G401.6 (cell line): ENCODE measurements at regions not wholly inside any gene's neighbourhood (a gene's known extent, or its start where the extent isn't known, plus 50 kb on each side); places are given as distances from the start of the nearest gene placed in this dataset.
"Not testable (repeated sequence)": the region's sequence is repeated elsewhere in the genome, so short reads cannot be mapped to it uniquely, and the experiment has no call there.

Experiments
- FAIRE-seq: peaks from 2 replicates; lab custom pipeline; 2012; peaks lifted over from hg19 to GRCh38; lab: Jason Lieb, UNC

DNA sequence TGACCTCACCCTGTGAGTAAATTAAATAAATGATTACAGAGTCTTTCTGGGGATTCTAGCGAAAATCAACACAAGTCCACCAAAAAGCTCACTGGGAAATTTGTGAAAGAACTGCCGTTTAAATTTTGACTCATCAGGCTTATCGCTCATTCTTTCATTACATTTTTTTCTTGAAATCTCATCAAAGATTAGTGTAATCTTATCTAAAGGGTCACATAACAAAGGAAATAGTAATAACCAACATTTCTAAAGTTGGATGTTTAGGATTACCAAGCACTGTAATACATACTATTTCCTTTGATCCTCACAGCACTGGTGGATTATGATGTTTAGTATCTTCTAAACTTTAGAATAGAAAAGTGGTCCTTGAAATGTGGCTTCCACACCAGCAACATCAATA lies 111.1 kb upstream of the CBLB start:
- no peak for FAIRE-seq

DNA sequence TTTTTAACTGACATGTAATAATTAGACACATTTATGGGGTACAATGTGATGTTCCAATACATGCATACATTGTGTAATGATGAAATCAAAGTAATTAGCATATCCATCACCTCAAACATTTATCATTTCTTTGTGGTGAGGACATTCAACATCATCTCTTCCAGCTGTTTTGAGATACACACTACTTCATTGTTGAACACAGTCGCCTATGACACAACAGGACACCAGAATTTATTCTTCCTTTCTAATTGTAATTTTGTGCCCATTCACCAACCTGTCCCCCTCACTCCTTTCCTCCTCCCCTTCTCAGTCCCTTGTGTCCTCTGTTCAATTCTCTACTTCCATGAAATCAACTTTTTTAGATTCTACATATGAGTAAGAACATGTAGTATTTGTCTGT lies 113.4 kb upstream of the CBLB start:
- FAIRE-seq = no peak

DNA sequence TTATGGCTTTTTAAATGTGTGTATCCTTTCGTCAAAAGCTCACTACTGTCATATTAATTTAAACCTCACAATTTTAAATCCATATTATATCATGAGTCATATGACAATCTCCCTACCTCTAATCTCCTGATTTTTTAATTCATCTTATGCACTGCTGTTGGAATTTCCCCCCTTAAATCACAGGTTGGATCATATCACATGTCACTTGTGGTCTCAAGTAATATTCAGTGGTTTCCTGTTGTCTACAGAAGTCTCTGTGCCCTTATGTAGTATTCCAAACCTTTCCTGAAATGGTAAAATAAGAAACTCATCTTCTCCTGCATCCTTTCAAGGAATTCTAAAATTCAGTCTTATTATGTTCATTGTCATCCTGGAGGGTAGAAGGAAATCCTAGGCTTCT lies 116.0 kb upstream of the CBLB start:
- FAIRE-seq = no peak

DNA sequence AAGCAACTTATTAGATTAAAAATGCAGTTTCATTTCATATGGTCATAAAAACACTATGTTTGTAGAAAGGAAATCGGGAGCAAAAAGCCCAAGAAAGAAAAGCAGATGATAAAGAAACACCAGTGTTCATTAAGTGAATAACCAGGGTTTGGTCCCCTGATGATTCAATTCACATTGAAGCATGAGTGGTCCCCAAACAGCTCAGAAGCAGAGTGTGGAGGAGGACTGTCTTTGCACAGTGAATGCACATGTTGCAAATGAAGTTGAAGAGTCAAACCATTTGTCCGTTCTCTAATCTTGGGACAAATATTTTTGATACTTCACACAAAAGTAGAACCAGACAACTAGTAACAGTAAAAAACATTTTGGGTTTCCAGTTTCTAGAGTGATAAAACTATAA lies 117.5 kb upstream of the CBLB start:
- FAIRE-seq = not testable (repeated sequence)

DNA sequence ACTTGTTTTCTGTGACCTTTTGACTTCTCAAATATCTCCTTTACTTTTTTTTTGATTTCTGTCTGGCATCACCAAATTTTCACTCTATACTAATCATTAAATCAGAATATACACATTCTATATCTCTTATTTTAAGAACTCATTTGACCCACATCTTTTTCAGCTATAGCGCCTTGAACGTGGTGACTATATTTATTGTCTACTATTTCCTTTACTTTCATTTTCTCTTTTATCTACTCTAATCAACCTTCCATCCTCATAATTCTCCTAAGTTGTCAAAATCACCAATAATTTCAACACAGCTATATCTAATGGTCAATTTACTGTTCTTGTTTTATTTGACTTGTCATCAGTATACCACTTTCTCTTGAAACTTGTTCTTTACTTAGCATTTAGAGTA lies 119.0 kb upstream of the CBLB start:
- FAIRE-seq = no peak

DNA sequence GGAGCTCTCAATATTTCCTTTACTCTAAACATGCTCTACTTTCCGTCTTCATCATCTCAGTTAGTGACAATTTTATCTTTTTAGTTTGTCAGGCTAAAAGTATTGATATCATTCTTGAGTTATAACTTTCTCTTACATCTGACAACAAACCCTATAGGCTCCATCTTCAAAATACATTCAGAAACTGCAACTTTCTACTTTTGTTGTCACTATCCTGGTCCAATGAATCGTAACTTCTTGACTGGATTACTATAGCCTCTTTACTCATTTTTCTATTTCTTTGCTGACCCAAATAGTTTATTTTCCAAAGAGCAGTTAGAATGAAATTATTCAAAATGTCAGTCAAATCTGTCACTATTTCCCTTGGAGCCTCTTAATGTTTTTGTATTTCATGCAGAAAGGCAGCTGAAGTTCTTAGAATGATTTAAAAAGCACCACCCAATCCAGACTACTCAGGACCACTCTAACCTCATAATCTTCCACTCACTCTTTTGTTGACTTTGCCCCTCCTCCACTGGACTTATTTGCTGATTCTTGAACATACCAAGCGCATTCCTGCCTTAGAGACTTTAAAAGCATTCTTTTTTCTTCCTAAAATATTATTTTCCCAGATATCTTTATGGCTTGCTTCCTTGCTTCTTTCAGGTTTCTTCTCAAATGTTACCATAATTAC lies 119.9 kb upstream of the CBLB start:
- no peak for FAIRE-seq

DNA sequence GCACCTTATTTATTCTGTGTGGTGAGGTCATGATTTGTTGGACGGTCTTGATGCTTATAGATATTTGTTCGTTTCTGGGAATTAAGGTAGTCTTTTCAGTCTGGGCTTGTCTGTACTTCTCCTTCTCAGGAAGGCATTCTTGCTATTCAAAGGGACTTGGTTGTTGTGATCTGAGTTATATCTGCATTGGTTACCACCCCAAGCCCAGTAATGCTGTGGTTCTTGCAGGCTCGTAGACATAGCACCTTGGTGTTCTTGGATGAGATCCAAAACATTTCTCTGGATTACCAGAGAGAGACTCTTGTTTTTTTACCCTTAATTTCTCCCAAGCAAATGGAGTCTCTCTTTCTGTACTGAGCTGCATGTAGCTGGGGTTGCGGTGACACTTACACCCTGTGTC lies 128.0 kb upstream of the CBLB start:
- FAIRE-seq = no peak

DNA sequence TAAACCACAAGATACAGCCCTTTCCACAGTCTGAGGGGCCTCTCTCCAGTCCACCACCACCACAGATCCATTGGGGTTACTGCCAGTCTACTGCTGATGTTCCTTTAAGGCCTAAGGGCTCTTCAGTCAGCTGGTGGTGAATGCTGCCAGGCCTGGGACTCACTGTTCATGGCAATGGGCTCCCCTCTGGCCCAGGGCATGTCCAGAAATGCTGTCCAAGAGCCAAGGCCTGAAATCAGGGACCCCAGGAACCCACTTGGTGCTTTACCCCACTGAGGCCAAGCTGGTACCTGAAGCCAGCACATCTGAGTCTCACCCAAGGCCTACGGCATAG lies 128.6 kb upstream of the CBLB start:
- FAIRE-seq = no peak

DNA sequence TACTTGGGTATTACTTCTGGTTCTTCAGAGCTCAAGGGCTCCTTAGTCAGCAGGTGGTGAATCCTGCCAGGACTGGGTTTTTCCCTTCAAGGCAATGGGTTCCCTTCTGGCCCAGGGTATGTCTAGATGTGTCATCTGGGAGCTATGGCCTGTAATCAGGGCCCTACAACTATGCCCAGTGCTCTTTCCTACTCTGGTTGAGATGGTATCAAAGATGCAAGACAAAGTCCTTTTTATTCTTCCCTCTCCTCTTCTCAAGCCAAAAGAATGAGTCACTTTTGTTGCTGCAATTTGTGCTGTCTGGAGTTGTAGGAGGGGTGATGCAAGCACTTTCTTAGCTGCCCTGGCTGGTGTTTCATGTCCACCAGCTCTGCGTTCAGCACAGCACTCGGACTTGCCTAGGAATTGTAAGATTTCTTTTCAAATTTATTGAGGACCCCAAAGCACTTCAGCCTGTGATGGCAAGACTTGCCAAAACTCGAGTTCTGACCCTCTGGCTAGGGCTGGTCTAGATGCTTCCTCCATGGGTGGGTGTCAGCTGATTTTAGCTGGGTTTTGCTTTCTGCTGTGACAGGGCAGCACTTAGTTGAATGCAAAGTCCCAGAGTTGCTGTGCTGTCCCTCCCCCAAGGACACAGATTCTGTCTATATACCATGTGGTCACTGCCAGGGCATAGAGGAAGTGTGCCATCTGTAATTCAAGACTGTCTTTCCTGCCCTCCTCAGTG lies 129.2 kb upstream of the CBLB start:
- FAIRE-seq = no peak

DNA sequence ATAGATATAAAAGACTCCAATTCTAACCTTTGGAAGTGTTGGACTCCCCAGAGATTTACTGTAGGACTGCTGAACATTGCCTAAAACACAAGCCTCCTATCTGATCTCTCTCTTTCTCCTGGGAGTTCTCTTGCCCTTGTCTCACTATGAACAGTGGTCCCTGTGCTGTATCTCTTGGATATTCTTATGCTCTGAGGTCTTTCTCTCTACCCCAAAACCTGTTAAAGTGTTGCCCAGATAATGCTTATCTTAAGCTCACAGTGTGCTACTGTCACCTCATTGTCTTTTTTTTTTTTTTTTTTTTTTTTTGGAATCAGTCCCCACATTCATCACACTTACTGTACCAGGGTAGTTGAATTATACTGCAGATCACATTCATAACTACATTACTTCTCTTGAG lies 131.0 kb upstream of the CBLB start:
- FAIRE-seq = no peak

DNA sequence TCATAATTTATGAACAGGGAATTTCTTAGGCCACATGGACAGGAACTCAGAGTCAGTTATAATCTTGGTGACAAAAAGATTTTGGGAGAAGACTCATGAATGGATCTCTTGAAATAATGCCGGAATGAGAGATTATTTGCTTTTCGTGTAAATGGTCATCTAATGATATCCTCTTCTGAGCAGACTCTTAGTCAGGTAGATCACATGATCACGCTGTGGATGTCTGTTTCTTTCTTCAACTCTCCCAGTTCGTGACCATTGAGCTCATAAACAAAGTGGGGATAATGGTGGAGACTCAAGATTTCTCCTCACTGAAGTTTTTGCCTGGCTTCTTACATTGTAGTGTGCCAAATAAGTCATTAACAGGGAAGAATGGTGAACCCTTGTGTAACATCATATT lies 133.1 kb upstream of the CBLB start:
- no peak for FAIRE-seq

DNA sequence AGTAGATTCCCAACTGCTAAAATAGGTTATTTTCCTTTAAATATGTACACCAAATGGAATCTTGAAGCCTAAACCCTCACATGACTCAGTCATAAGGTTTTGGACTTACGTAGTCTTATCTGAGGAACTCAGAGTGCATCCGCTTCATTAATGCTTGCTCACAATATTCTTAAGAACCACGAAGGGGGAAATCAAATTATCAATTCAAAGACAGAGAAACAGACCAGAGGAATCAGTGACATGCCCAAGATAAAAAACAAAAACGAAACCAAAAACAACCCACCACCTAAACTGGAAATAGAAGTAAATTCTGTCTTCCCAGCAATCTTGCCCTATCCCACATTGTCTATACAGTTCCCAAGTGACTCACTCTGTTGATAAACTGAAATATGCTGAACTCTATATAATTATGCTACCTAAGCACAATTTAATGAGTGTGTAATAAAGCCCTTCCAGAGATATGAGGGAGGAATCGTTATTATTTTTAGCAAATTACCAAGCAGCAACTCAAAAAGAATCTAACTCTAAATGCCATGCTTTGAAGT lies 135.4 kb upstream of the CBLB start:
- FAIRE-seq = no peak

DNA sequence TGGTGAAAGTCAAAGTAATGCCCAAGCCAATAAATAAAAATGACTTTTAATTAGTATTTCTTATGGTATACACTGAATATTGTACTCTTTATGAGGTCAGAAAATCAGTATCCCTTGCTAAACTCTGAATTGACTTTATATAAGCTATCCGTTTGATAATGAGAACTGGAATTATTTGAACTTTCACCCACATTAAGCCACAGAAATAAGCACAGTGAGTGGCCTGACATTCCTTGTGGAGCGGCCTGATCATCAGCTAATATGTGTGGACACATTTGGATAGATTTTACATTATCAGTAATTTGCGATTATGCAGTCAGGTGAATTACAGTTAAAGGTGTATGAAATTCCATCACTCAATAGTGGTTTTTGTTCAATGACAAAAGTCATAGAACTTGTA lies 136.0 kb upstream of the CBLB start:
- FAIRE-seq = no peak

DNA sequence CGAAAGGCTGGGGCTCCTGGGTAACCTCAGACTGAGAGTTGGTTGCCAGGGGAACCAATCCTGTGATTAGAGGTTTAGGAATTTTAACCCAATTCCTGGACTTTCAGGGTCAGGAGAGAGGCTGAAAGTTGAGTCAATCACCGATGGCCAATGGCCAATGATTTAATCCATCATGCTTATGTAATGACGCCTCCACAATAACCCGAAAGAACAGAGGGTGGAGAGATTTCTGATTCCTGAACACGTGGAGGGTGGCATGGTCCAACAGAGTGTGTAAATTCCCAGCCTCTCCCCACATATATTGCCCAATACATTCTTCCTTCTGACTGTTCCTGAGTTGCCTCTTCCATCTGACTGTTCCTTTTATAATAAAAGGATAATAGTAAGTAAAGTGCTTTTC lies 137.2 kb upstream of the CBLB start:
- no peak for FAIRE-seq

DNA sequence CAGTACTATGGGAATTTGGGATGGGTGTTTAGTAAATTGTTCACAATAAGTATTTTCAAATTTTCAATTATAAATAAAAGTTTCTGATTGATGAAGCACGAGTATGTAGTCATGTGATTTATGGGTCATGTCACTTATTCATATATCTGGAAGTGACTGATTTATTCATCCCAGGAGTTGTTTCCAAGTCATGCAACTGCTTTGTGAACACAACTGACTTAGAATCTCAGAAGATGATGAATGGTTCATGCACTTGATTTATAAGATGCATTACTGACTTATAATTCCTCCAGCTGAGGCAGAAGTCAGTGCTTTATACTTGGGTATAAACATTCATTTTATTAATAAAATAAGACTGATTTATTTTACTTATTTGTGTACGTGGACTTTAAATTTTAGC lies 137.8 kb upstream of the CBLB start:
- FAIRE-seq = no peak

DNA sequence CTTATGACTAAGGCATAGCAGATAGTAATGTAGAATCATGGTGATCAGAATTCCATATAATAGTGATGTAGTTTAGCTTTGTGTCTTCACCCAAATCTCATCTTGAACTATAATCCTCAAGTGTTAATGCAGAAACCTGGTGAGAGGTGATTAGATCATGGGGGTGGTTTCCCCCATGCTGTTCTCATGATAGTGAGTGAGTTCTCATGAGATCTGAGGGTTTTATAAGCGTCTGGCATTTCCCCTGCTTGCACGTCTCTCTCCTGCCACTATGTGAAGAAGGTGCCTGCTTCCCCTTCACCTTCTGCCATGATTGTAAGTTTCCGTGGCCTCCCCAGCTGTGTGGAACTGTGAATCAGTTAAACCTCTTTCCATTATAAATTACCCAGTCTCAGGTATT lies 138.7 kb upstream of the CBLB start:
- FAIRE-seq = no peak

DNA sequence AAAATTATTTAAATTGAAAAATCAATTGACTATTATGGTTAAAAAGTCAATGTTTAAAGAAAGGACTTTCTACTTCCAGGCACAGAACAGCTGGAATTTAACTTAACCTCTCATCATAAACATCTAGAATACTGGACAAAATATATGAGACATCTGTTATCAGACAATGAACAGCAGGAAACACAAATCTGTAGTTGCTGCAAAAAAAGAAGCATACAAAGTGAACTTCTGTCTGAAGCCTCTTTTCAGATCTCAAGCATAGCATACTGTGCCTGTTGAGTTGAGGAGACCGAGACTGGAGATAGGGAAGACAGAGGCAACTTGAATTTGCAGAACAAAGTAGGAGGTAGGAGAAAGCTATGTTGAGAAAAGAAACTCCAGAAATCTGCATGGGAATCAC lies 140.0 kb upstream of the CBLB start:
- FAIRE-seq = no peak

DNA sequence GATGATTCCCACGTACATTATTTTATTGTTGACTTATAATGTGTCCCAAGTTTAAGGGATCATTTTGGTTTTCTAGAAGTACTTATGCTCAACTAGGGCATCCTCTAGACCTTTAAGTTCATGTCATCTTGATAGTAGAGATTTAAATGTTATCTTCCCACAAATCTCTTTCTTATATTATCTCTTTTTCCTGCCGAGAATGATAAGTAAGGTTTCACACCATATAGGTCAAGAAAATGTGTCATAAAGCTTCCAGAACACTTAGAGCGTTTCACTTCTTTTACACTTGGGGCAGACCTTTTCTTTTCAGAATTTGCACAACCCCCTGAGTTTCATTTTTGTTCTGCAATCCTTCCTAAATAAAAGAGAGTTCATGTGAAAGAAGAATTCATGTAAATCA lies 142.0 kb upstream of the CBLB start:
- FAIRE-seq = no peak

DNA sequence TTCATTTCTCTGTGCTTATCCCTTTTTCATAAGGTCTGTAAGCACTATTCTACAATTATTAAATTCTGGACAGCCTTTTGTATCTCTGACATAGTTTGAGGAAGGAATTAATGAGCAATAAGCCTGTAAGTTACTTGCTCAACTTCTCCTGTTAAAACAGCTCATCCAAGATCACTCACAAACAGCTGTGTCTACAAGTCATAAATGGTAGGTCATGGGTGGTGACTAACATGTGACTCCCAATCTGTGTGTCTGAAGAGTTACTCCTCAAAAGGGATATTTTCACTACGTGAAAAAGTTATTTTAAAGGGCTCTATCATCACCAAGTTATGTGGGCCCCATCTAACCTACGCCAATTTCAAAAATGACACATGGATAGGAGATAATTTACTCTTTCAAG lies 145.2 kb upstream of the CBLB start:
- no peak for FAIRE-seq

DNA sequence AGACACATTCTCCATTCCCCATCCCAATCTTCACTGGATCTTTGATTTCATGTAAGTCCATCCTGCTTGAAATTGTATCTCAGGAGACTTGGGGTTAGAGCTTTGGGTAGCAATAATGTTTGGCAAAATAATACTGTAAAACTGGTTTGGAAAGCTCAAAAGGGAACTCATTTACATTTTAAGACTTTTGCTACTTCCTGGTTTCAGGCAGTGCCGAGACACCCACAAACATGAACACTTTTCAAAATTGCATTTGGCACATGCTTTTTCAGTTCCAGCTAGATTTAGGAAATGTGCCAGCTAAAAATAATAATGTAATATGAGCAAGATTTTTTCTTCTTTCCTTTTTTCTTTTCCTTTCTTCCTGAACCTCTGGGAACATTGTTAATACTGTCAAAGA lies 145.7 kb upstream of the CBLB start:
- no peak for FAIRE-seq

DNA sequence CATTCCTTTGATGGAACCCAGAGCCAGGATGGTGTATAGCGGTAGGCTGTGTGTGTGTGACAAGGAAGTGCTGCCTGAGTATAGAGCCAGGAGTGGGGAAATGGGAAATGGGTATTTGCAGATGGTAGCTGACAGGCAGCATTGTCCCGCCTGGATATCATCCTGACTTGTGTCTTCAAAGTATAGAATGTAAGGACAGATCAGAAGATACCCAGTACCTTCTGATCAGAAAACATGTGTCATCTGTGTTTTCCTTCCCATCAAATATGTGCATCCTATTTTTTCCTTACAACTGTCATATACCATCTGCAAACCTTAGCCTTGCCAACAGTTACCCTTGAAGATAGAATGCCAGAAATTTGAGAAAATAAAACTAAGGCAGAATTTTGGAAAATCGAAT lies 146.2 kb upstream of the CBLB start:
- FAIRE-seq = no peak

DNA sequence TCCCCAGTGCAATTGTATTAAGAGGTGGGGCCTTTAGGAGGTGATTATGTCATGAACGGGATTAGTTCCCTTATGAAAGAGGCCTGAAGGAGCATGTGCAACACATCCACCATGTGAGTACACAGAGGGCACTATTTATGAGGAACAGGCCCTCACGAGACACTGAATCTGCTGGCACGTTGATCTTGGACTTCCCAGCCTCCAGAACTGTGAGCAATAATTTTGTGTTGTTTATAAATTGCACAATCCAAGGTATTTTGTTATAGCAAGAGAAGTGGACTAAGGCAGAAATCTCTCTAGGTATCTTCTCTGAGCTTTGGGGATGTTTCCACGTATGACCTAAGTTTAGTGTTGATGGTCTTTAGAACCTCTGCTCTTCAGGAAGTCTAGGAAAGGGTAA lies 149.3 kb upstream of the CBLB start:
- FAIRE-seq = no peak

DNA sequence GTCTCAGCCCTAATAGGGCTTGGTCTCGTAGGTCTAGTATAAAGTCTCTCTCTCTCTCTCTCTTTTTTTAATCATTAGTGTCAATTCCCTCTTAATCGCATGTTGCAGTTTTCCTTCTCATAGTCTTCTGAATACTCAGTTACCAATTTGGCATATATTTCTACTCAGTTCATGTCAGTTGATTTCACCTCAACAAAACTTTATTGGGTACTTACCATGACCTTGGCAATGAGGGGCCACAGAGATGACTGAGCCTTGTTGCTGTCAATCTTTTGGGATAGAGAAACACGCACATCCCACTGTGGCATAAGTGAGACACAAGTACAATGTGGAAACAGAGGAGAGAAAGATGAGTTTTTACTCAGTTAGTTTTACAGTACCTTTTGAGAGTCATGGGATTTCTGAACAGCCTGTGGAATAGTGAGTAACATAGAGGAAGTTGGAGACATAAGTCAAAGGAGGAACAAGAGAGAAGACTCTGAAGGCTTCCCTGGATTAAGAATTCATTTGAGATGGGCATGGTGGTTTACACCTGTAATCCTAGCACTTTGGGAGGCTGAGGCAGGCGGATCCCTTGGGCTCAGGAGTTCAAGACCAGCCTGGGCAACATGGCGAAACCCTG lies 150.2 kb upstream of the CBLB start:
- no peak for FAIRE-seq

DNA sequence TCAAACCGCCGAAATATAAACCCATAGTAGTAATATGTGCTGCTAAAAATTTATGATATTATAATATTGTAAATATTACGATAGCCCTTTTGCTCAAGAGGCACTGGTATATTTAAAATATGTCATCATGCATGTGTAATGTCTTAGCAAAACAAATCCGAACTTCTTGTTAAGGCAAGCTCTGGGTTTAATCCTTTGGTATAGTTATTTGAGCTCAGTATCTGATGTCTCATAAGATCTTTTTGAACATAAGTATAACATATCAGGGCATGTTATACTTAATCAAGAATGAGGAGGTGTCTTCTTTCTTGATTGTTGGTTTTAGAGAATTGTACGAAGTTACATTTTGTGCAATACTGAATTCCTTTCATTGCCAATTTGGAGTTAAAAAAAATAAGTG lies 154.1 kb upstream of the CBLB start:
- FAIRE-seq = no peak
